ENCODE measurements at regions not wholly inside any gene's neighbourhood (a gene's known extent, or its start where the extent isn't known, plus 50 kb on each side); places are given as distances from the start of the nearest gene placed in this dataset.

- no peak for DNase-seq (ENCODE audit: low read depth)
Measured at GRCh38 chr20:51266353-51266752, 243.4 kb upstream of the KCNG1 start.

DNA sequence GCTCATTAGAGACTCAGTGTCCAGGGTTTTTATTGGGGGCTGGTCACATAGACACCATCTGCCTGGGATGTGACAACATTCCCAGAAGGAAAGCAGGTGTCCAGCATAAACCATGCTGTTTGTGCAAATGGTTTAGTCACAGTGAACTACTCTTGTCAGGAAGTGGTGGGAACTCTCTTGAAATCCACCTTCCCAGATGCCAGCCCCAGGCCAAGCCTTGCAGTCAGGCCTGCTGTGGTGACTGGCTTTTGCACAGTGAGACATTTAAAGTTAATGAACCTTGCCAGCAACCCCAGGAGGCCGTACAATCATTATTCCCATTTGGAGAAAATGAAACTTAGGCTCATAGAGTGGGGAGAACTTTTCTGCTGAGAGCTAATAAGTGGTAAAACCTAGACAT is 242.5 kb upstream of the KCNG1 start:
- no peak for DNase-seq (ENCODE audit: low read depth)

- DNase-seq (ENCODE audit: low read depth), result no peak
Measured at GRCh38 chr20:51262240-51262639, 239.3 kb upstream of the KCNG1 start.

- no peak for DNase-seq (ENCODE audit: low read depth)
Measured at GRCh38 chr20:51259455-51259854, 236.5 kb upstream of the KCNG1 start.

GRCh38 chr20:51258582-51259165 is 235.8 kb upstream of the KCNG1 start:
- DNase-seq (ENCODE audit: low read depth), result peak; percentile 52

DNA sequence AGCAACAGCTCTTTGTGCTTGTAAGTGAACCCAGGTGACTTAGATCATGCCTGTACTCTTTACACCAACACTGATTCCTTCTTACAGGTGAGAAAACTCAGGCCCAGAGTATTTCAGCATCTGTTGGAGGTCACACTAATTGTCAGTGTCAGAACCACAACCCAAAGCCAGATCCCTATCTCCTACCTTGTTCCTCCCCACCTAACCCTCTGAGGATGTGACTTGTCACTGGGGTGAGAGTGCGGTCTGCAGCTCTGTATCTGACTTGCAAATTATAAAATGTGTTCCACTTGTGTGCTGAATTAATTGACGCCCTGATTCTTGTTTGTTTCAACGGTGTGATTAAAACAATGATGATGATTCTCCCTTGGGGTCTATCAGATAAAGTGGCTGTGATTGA is 232.5 kb upstream of the KCNG1 start:
- DNase-seq (ENCODE audit: low read depth), result no peak

DNA sequence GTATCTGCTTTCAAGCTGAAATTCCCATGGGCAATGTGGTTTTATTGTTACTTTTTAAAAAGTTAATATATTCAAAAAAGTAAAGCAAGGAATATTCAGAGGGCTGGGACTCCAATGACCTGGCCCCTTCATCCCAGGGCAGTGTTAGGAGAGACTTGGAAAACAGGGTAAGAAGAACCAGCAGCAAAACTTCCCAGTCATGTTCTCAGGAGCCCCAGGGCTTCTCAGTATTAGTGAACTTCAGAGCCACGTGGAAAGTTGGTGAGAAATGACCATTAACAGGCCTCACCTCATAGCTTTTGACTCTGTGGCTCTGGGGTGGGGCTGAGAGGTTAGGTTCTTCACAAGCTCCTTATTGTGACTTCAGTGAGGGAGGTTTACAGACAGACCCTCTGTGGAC is 230.4 kb upstream of the KCNG1 start:
- no peak for DNase-seq (ENCODE audit: low read depth)

- DNase-seq (ENCODE audit: low read depth), result no peak
Measured at GRCh38 chr20:51249781-51250180, 226.9 kb upstream of the KCNG1 start.

- DNase-seq (ENCODE audit: low read depth), result no peak
Measured at GRCh38 chr20:51249215-51249614, 226.3 kb upstream of the KCNG1 start.

DNA sequence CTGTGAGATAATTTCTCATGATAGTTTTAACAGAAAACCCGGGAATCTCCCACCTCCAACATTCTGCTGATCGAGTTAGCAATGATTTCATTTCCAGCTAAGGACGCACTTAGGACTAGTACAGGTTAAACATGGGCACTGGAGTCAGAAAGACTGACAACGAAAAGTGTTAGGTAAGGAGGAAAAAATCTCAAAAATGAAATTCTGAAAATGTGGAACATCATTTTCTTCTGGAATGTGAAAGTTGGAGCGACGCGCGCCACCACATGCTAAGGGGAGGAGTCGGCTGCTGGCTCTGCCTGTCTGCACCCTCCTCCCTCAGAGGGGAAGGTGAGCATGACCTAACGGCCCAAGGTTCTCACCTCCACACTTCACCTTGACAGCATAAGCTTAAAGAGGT is 221.6 kb upstream of the KCNG1 start:
- DNase-seq (ENCODE audit: low read depth), result no peak

GRCh38 chr20:51238675-51239305 is 215.9 kb upstream of the KCNG1 start:
- no peak for DNase-seq (ENCODE audit: low read depth)

- DNase-seq (ENCODE audit: low read depth), result no peak
Measured at GRCh38 chr20:51237791-51238190, 214.9 kb upstream of the KCNG1 start.

- no peak for DNase-seq (ENCODE audit: low read depth)
Measured at GRCh38 chr20:51237278-51237677, 214.4 kb upstream of the KCNG1 start.

DNA sequence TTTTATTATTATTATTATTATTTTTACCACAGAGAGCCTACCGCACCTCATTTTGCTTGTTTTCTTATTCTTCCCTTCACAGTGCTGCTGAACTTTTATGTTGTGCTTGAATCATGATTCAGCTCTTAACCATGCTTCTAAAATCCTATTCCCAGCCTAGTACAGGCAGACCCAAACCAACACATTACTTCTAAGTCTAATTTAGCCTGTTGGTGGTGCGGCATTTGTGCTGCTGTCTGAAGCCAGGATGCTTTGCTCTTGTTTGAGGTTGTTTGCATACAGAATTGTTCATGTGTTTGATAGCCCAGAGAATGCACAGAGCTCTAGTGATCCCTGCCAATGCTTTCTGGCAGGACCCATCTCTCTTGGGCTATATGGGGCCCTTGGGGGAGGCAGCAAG is 213.5 kb upstream of the KCNG1 start:
- no peak for DNase-seq (ENCODE audit: low read depth)

DNA sequence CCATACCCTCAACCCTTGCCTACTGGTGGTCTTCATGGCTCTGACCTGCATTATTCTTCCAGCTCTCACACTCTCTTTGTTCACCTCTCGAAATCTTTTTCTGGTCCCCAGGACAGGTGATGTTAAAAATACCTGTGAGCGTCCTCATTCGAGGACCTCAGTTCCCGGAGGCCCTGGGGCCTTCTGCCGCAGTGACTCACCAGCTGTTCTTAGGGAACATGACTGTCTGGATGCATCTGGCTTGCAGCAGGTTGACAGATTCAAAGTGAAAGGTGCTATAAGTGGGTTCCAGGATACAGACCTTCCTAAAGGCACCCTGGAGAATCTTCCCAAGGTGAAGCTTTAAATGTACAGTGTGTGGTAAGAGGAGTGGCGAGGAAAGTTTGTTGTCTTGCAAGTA is 210.4 kb upstream of the KCNG1 start:
- DNase-seq (ENCODE audit: low read depth), result no peak

- no peak for DNase-seq (ENCODE audit: low read depth)
Measured at GRCh38 chr20:51230727-51231126, 207.8 kb upstream of the KCNG1 start.

GRCh38 chr20:51228763-51229162 is 205.9 kb upstream of the KCNG1 start:
- DNase-seq (ENCODE audit: low read depth), result no peak

- no peak for DNase-seq (ENCODE audit: low read depth)
Measured at GRCh38 chr20:51227744-51228143, 204.8 kb upstream of the KCNG1 start.

DNA sequence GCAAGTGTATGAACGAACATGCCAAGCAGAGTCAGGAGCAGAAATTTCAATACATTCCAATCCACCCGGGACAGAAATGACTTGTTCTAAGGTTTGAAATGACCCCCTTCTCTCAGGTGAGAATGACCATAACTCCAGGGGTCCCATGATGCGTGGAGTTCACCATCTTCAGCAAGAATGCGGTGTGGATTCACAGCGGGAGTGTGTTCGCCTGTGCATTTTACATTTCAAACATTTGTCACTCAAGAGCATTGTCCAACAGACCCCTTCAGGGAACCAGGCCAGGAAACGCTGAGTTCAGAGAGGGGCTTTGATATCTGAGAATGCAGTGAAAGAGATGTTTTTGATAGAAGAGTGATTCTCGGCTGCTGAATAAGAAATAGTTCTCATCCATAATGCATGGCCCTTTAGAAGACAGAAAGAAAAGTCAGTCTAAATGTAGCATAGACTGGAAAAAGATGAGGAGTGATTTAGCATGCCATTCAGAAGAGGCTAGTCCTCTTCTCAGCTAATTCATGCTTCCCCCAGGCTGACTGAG is 200.3 kb upstream of the KCNG1 start:
- DNase-seq (ENCODE audit: low read depth), result no peak

GRCh38 chr20:51221791-51222408 is 199.0 kb upstream of the KCNG1 start:
- peak; percentile 92 for DNase-seq (ENCODE audit: low read depth)

GRCh38 chr20:51221103-51221502 is 198.2 kb upstream of the KCNG1 start:
- DNase-seq (ENCODE audit: low read depth), result no peak

DNA sequence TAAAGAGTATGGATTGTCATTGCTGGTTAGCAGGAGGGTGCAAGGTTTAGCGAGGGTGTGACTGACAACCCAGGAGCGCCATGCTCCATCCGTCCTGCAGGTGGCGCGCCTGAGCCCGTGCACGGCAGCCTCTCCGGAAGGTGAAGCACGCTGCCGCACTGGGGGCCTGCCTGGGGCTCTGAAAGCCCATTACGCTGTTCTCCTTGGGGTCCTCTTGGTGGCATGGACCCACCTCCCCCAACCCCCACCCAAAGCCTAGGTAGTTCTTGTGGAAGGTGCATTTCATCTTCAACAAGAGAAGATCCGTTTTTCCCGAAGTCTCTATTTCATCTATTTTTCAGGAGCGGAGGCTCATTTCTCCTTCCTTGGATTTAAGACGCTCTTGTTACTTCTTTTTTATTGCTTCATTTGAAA is 197.4 kb upstream of the KCNG1 start:
- DNase-seq (ENCODE audit: low read depth), result no peak

GRCh38 chr20:51219544-51219943 is 196.6 kb upstream of the KCNG1 start:
- DNase-seq (ENCODE audit: low read depth), result no peak

GRCh38 chr20:51218603-51219002 is 195.7 kb upstream of the KCNG1 start:
- DNase-seq (ENCODE audit: low read depth), result no peak

Measured in HS-5 (cell line).